ENCODE measurements at regions not wholly inside any gene's neighbourhood (a gene's known extent, or its start where the extent isn't known, plus 50 kb on each side); places are given as distances from the start of the nearest gene placed in this dataset.
"Not testable (repeated sequence)": the region's sequence is repeated elsewhere in the genome, so short reads cannot be mapped to it uniquely, and the experiment has no call there.

DNA sequence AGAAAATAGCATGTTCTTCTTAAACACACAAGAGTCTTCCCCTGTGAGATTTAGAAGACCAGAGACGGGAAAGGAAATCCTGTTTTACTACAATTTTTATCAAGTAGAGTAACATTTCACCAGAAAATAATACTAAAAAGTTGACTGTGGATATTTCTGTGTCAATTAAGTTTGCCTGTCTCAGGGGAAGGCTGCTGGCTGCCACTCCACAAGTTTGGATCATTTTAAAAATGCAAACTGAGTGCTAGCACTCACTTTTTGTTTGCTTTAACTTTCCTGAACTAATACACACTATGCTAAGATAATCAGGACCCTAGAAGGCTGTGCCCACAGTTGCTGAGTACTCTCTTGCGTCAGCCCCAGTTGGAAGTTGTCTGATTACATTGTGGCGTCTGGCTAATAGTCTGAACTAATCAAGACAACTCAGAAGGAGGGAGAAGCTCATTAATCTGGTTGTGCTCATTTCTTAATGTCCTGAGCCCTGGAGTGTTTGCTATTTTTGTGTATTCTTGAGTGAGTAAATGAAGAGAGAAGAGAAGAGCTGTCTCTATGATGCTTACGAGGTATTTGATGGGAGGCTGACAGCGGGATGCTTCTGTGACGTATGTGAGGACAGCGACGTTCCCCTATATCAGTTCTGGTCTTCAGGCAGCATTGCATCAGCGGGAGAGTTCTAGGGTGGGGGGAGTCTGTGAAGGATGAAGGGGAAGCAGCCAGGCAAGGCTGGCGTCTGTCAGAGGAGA lies 664.2 kb downstream of the QKI start:
- no peak for DNase-seq
- Mint-ChIP-seq H3K27me3 (peaks cover 13% of the 10 kb centered on the region), H3K4me1 (no peaks in the 10 kb centered on the region), H3K27ac (no peak overlapping the region), H3K4me3 (no peak overlapping the region), H3K9me3 (no peaks in the 10 kb centered on the region), H3K36me3 (no peaks in the 10 kb centered on the region)

GRCh38 chr6:164076818-164077532 lies 662.5 kb downstream of the QKI start:
- H3K27me3 Mint-ChIP-seq, H3K4me3 Mint-ChIP-seq, H3K4me1 Mint-ChIP-seq, H3K9me3 Mint-ChIP-seq, H3K27ac Mint-ChIP-seq, H3K36me3 Mint-ChIP-seq, DNase-seq: not testable (repeated sequence)

- Mint-ChIP-seq H3K4me1 (no peaks in the 10 kb centered on the region), H3K27ac (no peak overlapping the region), H3K27me3 (peaks cover 1% of the 10 kb centered on the region), H3K36me3 (no peaks in the 10 kb centered on the region), H3K9me3 (peaks cover 3% of the 10 kb centered on the region), H3K4me3 (no peak overlapping the region)
- DNase-seq: no peak
Measured at GRCh38 chr6:164075981-164076615, 661.6 kb downstream of the QKI start.

GRCh38 chr6:164072240-164072666 lies 657.7 kb downstream of the QKI start:
- Mint-ChIP-seq H3K36me3 (no peaks in the 10 kb centered on the region), H3K9me3 (peaks cover 3% of the 10 kb centered on the region), H3K4me1 (no peaks in the 10 kb centered on the region), H3K27me3 (peaks cover 3% of the 10 kb centered on the region), H3K4me3 (no peak overlapping the region), H3K27ac (no peak overlapping the region)
- DNase-seq: no peak

- Mint-ChIP-seq H3K4me3 (no peak overlapping the region), H3K27me3 (peaks cover 5% of the 10 kb centered on the region), H3K9me3 (peaks cover 3% of the 10 kb centered on the region), H3K36me3 (no peaks in the 10 kb centered on the region), H3K27ac (no peak overlapping the region), H3K4me1 (no peaks in the 10 kb centered on the region)
- no peak for DNase-seq
Measured at GRCh38 chr6:164069350-164069990, 655.0 kb downstream of the QKI start.

DNA sequence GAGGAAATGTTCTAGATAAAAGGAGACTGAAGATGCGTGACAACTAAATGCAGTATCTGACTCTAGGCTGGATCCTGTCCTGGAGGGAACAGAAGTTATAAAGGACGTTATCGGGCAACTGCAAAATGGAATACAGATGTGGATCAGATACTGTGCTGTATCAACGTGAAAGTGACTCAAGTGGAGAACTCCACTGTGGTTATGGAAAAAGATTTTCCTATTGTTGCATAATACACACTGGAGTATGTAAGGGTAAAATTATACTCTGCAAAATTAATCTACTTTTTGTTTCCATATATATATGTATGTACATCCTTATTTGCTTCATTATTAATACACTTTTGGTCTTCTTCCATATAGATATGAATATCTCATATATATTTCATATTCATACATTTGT lies 654.0 kb downstream of the QKI start:
- H3K4me3 Mint-ChIP-seq: no peak overlapping the region

DNA sequence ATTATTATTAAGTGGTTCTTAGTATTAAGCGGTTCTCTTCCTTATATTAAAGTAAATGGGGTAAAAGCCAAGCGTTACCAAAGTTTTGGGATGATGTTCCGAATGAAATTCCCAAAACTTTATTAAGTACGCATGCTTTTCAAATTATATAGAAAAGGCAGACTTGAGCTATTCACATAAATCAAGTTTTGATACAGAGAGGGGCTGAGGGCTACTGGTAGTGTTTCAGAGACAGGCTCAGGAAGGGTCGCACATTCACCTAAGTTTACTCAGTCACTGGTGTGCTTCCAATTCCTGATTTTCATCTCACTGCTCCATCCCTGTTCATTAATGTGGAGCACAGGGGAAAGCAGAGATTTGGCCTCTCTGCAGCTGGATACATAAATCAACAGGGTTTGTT lies 652.2 kb downstream of the QKI start:
- Mint-ChIP-seq H3K27me3 (peaks cover 9% of the 10 kb centered on the region), H3K36me3 (no peaks in the 10 kb centered on the region), H3K4me1 (no peaks in the 10 kb centered on the region), H3K27ac (no peak overlapping the region), H3K4me3 (no peak overlapping the region), H3K9me3 (no peaks in the 10 kb centered on the region)
- DNase-seq: no peak

More for the DNA sequence above, 654.0 kb downstream of the QKI start:
- Mint-ChIP-seq H3K9me3 (peaks cover 3% of the 10 kb centered on the region), H3K4me1 (no peaks in the 10 kb centered on the region), H3K27me3 (peaks cover 9% of the 10 kb centered on the region), H3K36me3 (no peaks in the 10 kb centered on the region), H3K27ac (no peak overlapping the region)
- DNase-seq: no peak

DNA sequence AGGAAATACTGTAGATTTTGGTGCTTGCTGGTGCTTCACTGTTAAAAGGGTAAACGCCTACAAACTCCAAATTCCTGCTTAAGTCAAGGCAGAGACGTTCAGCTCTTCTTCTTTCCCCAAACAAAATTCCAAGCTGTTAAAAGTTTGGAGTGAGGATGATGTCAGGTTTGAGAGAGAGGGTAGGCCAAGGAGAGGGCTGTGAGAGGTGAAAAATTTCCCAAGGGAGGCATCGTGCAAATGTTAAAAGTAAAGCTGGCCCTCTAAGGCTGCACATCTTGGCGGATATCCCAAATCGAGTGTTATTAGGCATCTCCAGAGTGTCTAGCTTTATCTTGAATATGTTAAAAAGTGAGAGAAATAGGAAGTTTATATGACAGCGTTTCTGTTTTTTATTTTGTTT lies 651.8 kb downstream of the QKI start:
- peaks cover 9% of the 10 kb centered on the region for H3K27me3 Mint-ChIP-seq
- no peaks in the 10 kb centered on the region for H3K9me3 Mint-ChIP-seq

DNA sequence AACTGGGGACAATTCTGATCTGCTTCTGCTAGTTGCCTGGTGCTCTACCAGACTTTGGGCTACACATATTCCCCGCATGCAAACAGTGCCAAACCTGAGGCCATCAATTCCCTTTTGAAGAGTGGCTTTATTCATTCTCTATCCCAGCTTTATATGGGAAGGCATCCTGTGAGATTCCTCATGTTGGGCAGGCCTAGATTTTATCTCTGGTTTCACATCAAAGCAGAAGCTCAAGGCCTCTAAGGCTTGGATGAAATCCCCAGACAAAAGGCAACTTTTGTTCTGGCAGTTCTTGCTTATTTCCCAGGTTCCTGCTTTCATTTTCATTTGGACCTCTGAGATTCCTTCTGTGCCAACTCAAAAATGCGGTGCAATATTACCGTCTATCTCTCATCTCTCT lies 648.8 kb downstream of the QKI start:
- H3K27me3 Mint-ChIP-seq: peaks cover 8% of the 10 kb centered on the region
- no peaks in the 10 kb centered on the region for H3K36me3 Mint-ChIP-seq
- H3K9me3 Mint-ChIP-seq: no peaks in the 10 kb centered on the region
- no peak overlapping the region for H3K4me3 Mint-ChIP-seq
- no peak for DNase-seq
- H3K27ac Mint-ChIP-seq: no peak overlapping the region
- no peaks in the 10 kb centered on the region for H3K4me1 Mint-ChIP-seq

More for the DNA sequence above, 651.8 kb downstream of the QKI start:
- no peaks in the 10 kb centered on the region for H3K4me1 Mint-ChIP-seq
- no peak for DNase-seq
- no peak overlapping the region for H3K4me3 Mint-ChIP-seq
- H3K36me3 Mint-ChIP-seq: no peaks in the 10 kb centered on the region
- no peak overlapping the region for H3K27ac Mint-ChIP-seq

GRCh38 chr6:164062872-164063271 lies 648.4 kb downstream of the QKI start:
- H3K36me3 Mint-ChIP-seq: no peaks in the 10 kb centered on the region
- no peaks in the 10 kb centered on the region for H3K4me1 Mint-ChIP-seq
- H3K27me3 Mint-ChIP-seq: peaks cover 5% of the 10 kb centered on the region
- DNase-seq: no peak
- no peak overlapping the region for H3K27ac Mint-ChIP-seq
- no peaks in the 10 kb centered on the region for H3K9me3 Mint-ChIP-seq
- H3K4me3 Mint-ChIP-seq: no peak overlapping the region

DNA sequence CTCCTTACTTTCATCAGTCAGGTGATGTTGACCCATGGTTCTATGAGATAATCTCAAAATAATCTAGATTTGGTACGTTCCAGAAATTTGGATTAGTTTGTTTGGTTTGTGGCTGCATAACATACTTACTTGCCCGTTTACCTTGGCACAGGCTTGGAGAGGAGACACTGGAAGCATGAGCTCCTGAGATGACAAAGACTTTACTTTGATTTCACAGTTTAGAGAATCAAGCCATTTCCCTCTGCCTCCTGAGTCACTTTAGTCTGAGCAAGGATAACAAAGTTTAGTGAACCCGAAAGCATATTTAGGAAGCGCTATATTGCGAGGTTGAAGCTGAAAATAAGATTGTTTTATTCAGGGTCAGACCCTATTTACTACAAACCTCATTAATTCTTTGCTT lies 643.4 kb downstream of the QKI start:
- Mint-ChIP-seq H3K9me3 (peaks cover 1% of the 10 kb centered on the region), H3K36me3 (no peaks in the 10 kb centered on the region), H3K4me3 (no peak overlapping the region), H3K27ac (no peak overlapping the region), H3K27me3 (no peaks in the 10 kb centered on the region), H3K4me1 (no peaks in the 10 kb centered on the region)
- no peak for DNase-seq

DNA sequence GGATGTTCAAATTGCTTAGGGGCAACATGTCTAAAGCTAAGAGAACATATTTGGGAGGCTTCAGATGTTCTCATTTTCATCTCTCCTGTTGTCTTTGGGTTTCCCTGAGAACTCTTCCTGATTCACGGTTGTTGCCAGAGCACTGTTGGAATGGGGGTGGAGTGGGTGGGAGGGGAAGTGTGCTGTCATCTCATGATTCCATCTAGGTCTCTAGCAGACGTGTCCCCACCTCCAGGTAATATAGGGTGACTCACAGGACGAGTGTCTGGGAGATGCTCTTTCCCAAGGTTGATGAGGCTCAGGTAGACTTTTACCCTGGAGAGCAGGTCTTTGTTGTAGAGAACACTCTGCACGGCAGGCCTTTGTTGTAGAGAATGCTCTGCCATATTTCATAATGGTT lies 636.9 kb downstream of the QKI start:
- H3K4me1 Mint-ChIP-seq: no peaks in the 10 kb centered on the region
- DNase-seq: no peak
- no peak overlapping the region for H3K27ac Mint-ChIP-seq
- peaks cover 10% of the 10 kb centered on the region for H3K27me3 Mint-ChIP-seq
- H3K4me3 Mint-ChIP-seq: no peak overlapping the region
- H3K9me3 Mint-ChIP-seq: peaks cover 1% of the 10 kb centered on the region
- H3K36me3 Mint-ChIP-seq: no peaks in the 10 kb centered on the region

- Mint-ChIP-seq H3K27me3 (peaks cover 10% of the 10 kb centered on the region), H3K36me3 (no peaks in the 10 kb centered on the region), H3K4me1 (no peaks in the 10 kb centered on the region), H3K27ac (no peak overlapping the region), H3K4me3 (no peak overlapping the region), H3K9me3 (peaks cover 1% of the 10 kb centered on the region)
- DNase-seq: no peak
Measured at GRCh38 chr6:164049517-164049988, 635.0 kb downstream of the QKI start.

DNA sequence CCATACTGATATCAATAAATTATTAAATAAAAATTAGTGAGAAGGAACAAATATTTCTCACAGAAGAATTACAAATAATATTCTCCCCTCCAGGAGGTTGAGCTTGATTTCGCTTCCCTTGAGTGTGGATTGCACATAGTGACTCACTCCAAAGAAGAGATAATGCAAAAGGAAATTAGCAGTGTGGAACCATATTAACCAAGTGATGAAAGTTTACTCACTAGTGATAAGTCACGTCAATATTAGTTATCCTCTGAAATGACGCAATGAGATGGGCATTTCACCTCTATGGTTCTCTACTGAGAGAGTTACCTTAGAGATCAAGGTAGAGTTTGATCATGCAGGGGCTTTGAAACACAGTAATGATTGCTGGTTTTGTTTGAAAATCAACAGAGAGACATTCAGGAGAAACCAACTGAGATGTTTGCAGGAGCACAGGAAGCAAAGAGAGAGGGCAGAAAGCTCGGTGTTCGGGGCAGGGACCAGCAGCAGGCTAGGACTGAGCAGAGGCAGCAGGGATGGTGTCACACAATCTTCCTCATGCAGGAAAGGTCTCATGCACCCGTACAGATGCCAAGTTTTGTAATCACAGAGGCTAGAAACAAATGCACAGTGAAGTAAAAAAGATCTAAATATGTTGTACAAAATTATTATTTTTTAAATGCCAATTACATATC lies 634.5 kb downstream of the QKI start:
- no peak for DNase-seq
- Mint-ChIP-seq H3K27me3 (peaks cover 10% of the 10 kb centered on the region), H3K27ac (no peak overlapping the region), H3K9me3 (no peaks in the 10 kb centered on the region), H3K36me3 (no peaks in the 10 kb centered on the region), H3K4me3 (no peak overlapping the region), H3K4me1 (no peaks in the 10 kb centered on the region)

DNA sequence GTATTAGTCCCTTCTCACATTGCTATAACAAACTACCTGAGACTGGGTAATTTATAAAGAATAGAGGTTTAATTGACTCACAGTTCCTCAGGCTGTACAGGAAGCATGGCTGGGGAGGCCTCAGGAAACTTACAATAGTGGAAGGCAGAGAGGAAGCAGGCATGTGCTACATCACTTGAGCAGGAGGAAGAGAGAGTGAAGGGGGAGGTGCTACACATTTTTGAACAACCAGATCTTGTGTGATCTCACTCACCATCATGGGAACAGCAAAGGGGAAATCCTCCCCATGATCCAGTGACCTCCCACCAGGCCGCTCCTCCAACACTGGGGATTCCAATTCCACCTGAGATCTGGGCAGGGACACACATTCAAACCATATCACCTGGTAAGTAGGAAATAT lies 630.6 kb downstream of the QKI start:
- no peak overlapping the region for H3K4me3 Mint-ChIP-seq
- H3K4me1 Mint-ChIP-seq: no peaks in the 10 kb centered on the region
- DNase-seq: no peak
- H3K9me3 Mint-ChIP-seq: no peaks in the 10 kb centered on the region
- no peaks in the 10 kb centered on the region for H3K36me3 Mint-ChIP-seq
- H3K27ac Mint-ChIP-seq: no peak overlapping the region
- H3K27me3 Mint-ChIP-seq: peaks cover 10% of the 10 kb centered on the region

All from activated naive CD8-positive, alpha-beta T cell treated with anti-CD3 and anti-CD28 coated beads for 36 hours (primary cell).